Suprapubic skin (tissue), 4 donors: ENCODE measurements at regions not wholly inside any gene's neighbourhood (a gene's known extent, or its start where the extent isn't known, plus 50 kb on each side); places are given as distances from the start of the nearest gene placed in this dataset.

Source experiments
- POLR2A ChIP-seq, 2 donors: fragments of 450-650 bp; IDR thresholded peaks; one replicate each; pipeline ENCODE4 v1.6.1; 2017; ENCODE audit warnings: antibody characterized with exemption in 2 of 2, mild to moderate bottlenecking in 2 of 2, moderate library complexity in 2 of 2
- POLR2AphosphoS5 ChIP-seq, 3 donors: sonication (generic); formaldehyde crosslinking; IDR thresholded peaks; one replicate each; pipeline ENCODE4 v1.6.1; 2017; ENCODE audit warnings: antibody characterized with exemption in 3 of 3
- TF ChIP-seq, protein P1 (sequence below), 2 donors: fragments of 200-600 bp in 1 of 2; fragments of 450-650 bp in 1 of 2; sonication (generic) in 1 of 2; IDR thresholded peaks; one replicate each; pipeline ENCODE4 v1.5.1; 2016 to 2019; ENCODE audit warnings: antibody characterized with exemption in 2 of 2, mild to moderate bottlenecking in 1 of 2, moderate library complexity in 1 of 2

DNA sequence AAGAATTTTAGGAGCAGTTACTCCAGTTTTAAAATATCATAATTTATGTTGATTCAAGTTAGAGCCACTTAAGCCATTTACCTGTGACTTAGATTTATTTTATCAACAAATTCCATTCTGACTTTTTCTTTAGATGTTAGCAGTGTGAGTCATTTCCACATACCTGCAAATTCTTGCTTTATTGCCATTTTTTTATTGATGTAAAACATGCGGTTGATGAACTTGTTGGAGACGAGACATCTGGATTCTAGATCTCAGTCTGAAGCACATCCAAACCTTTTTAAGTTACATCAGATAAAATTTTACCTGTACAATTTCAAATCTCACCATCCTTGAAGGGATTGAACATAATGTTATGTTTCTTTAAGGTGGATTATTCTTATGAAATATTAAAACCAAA, 240.9 kb downstream of the IRX1 start:
- TF ChIP-seq, protein P1, sequence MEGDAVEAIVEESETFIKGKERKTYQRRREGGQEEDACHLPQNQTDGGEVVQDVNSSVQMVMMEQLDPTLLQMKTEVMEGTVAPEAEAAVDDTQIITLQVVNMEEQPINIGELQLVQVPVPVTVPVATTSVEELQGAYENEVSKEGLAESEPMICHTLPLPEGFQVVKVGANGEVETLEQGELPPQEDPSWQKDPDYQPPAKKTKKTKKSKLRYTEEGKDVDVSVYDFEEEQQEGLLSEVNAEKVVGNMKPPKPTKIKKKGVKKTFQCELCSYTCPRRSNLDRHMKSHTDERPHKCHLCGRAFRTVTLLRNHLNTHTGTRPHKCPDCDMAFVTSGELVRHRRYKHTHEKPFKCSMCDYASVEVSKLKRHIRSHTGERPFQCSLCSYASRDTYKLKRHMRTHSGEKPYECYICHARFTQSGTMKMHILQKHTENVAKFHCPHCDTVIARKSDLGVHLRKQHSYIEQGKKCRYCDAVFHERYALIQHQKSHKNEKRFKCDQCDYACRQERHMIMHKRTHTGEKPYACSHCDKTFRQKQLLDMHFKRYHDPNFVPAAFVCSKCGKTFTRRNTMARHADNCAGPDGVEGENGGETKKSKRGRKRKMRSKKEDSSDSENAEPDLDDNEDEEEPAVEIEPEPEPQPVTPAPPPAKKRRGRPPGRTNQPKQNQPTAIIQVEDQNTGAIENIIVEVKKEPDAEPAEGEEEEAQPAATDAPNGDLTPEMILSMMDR (IDR thresholded peaks at IDR 0.05): no peak
- no peak for TF ChIP-seq POLR2A (IDR thresholded peaks at IDR 0.05)
- no peak for TF ChIP-seq POLR2AphosphoS5 (IDR thresholded peaks at IDR 0.05)
